COLO668 (cell line): ENCODE measurements at regions not wholly inside any gene's neighbourhood (a gene's known extent, or its start where the extent isn't known, plus 50 kb on each side); places are given as distances from the start of the nearest gene placed in this dataset.

Experiments
- DNase-seq: peaks from one replicate; lab custom pipeline; 2025; ENCODE audit not compliant: unreplicated experiment; lab: John Stamatoyannopoulos, UW

- DNase-seq = no peak
Measured at GRCh38 chr2:166568409-166568808, 74.4 kb upstream of the SCN7A start.

GRCh38 chr2:166565501-166565900 is 71.5 kb upstream of the SCN7A start:
- DNase-seq = no peak

GRCh38 chr2:166563894-166564293 is 69.8 kb upstream of the SCN7A start:
- no peak for DNase-seq

GRCh38 chr2:166560022-166560421 is 66.0 kb upstream of the SCN7A start:
- DNase-seq = no peak

- no peak for DNase-seq
Measured at GRCh38 chr2:166550923-166551322, 56.9 kb upstream of the SCN7A start.

- DNase-seq = no peak
Measured at GRCh38 chr2:166545473-166545872, 51.4 kb upstream of the SCN7A start.
